ENCODE measurements at regions not wholly inside any gene's neighbourhood (a gene's known extent, or its start where the extent isn't known, plus 50 kb on each side); places are given as distances from the start of the nearest gene placed in this dataset.
"Not testable (repeated sequence)": the region's sequence is repeated elsewhere in the genome, so short reads cannot be mapped to it uniquely, and the experiment has no call there.

DNA sequence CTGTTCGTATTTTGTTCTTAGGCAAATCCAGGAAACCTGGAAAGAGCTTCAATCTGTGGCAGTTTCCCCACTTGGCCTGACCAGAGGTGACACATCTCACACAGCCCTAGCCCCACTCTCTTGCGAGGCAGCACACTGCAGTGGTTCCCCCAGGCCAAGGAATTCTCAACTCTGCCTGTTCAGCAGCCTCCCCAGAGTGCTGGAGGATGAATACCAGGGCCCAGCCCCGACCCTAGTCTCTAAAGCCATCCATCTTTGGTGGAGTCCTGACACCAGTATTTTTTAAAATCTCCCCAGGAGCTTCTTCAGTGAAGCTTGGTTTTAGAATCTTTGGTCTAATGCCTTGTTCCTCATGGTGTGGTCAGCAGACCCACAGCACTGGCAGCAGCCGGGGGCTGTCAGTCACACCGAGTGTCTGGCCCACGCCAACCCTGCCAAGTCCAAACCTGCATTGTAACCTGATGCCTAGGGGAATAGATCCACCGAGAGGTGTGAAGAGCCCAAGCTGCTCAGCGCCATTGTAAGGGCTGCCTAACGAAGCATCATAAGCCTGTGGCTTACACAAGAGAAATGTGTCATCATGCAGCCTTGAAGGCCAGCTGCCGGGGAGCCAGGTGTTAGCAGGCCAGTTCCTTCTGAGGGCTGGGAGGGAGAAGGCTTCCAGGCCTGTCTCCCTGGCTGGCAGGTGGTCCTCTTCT lies 428.7 kb upstream of the ID2 start:
- Histone ChIP-seq H3K4me3 (replicated peaks; ENCODE audit: low read depth, low read length) (no peak overlapping the region), H3K36me3 (ENCODE audit: control insufficient read depth, insufficient read depth, low read length) (no peaks in the 10 kb centered on the region), H3K27me3 (replicated peaks; ENCODE audit: control insufficient read depth, insufficient read depth, low read length) (no peaks in the 10 kb centered on the region)
- peak; percentile 67 for DNase-seq (ENCODE audit: extremely low read depth, insufficient read length)
- no peak for TF ChIP-seq CTCF (IDR thresholded peaks at IDR 0.05; ENCODE audit: insufficient read depth, low read length, poor library complexity, severe bottlenecking)

GRCh38 chr2:8253781-8254180 lies 428.1 kb upstream of the ID2 start:
- Histone ChIP-seq H3K27me3 (replicated peaks; ENCODE audit: control insufficient read depth, insufficient read depth, low read length) (no peaks in the 10 kb centered on the region), H3K36me3 (ENCODE audit: control insufficient read depth, insufficient read depth, low read length) (no peaks in the 10 kb centered on the region), H3K4me3 (replicated peaks; ENCODE audit: low read depth, low read length) (no peak overlapping the region)
- no peak for TF ChIP-seq CTCF (IDR thresholded peaks at IDR 0.05; ENCODE audit: insufficient read depth, low read length, poor library complexity, severe bottlenecking)
- DNase-seq (ENCODE audit: extremely low read depth, insufficient read length): no peak

DNA sequence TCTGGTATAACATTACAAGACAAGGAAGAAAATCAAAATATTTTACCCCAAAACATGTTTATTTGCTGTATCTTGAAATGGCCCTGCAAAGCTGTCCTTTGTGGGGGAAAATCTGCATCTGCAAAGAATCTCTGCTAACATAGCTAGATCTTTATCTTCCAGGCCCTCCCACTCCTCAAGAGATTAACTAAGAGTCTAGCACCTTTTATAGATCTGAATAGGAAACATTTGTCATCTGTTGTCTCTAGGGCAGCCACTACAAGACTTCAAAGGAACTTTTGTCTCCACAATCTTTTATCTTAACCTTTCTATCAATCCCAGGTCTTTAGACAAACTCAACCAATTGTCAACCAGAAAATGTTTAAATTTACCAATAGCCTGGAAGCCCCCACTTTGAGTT lies 427.6 kb upstream of the ID2 start:
- H3K4me3 ChIP-seq (replicated peaks; ENCODE audit: low read depth, low read length); H3K36me3 ChIP-seq (ENCODE audit: control insufficient read depth, insufficient read depth, low read length); H3K27me3 ChIP-seq (replicated peaks; ENCODE audit: control insufficient read depth, insufficient read depth, low read length); DNase-seq (ENCODE audit: extremely low read depth, insufficient read length): not testable (repeated sequence)

- DNase-seq (ENCODE audit: extremely low read depth, insufficient read length): no peak
- Histone ChIP-seq H3K27me3 (replicated peaks; ENCODE audit: control insufficient read depth, insufficient read depth, low read length) (no peaks in the 10 kb centered on the region), H3K4me3 (replicated peaks; ENCODE audit: low read depth, low read length) (no peak overlapping the region), H3K36me3 (ENCODE audit: control insufficient read depth, insufficient read depth, low read length) (no peaks in the 10 kb centered on the region)
- TF ChIP-seq CTCF (IDR thresholded peaks at IDR 0.05; ENCODE audit: insufficient read depth, low read length, poor library complexity, severe bottlenecking): no peak
Observed at GRCh38 chr2:8254791-8255447, 426.9 kb upstream of the ID2 start.

- Histone ChIP-seq H3K4me3 (replicated peaks; ENCODE audit: low read depth, low read length) (no peak overlapping the region), H3K36me3 (ENCODE audit: control insufficient read depth, insufficient read depth, low read length) (no peaks in the 10 kb centered on the region), H3K27me3 (replicated peaks; ENCODE audit: control insufficient read depth, insufficient read depth, low read length) (no peaks in the 10 kb centered on the region)
- TF ChIP-seq CTCF (IDR thresholded peaks at IDR 0.05; ENCODE audit: insufficient read depth, low read length, poor library complexity, severe bottlenecking): no peak
- DNase-seq (ENCODE audit: extremely low read depth, insufficient read length): no peak
Observed at GRCh38 chr2:8255448-8255800, 426.4 kb upstream of the ID2 start.

- Histone ChIP-seq H3K36me3 (ENCODE audit: control insufficient read depth, insufficient read depth, low read length) (no peaks in the 10 kb centered on the region), H3K4me3 (replicated peaks; ENCODE audit: low read depth, low read length) (no peak overlapping the region), H3K27me3 (replicated peaks; ENCODE audit: control insufficient read depth, insufficient read depth, low read length) (no peaks in the 10 kb centered on the region)
- no peak for DNase-seq (ENCODE audit: extremely low read depth, insufficient read length)
- TF ChIP-seq CTCF (IDR thresholded peaks at IDR 0.05; ENCODE audit: insufficient read depth, low read length, poor library complexity, severe bottlenecking): no peak
Observed at GRCh38 chr2:8256905-8257304, 425.0 kb upstream of the ID2 start.
